Panc1 (cell line): ENCODE measurements at regions not wholly inside any gene's neighbourhood (a gene's known extent, or its start where the extent isn't known, plus 50 kb on each side); places are given as distances from the start of the nearest gene placed in this dataset.

Experiments
- POLR2AphosphoS5 ChIP-seq: IDR thresholded peaks from 2 replicates; pipeline ENCODE4 v1.6.1; 2012; ENCODE audit warnings: mild to moderate bottlenecking, low read depth, low read length, moderate library complexity
- SIN3A ChIP-seq: IDR thresholded peaks from 2 replicates; pipeline ENCODE4 v1.6.1; 2012; ENCODE audit warnings: low read depth, mild to moderate bottlenecking, low read length, moderate library complexity, borderline replicate concordance; ENCODE audit not compliant: insufficient read depth
- TCF7L2 ChIP-seq: IDR thresholded peaks from 2 replicates; pipeline ENCODE4 v1.6.1; 2011; ENCODE audit warnings: mild to moderate bottlenecking, low read depth, low read length, inconsistent platforms
- TF ChIP-seq, protein P1 (sequence below), 2 experiments: IDR thresholded peaks; 2 replicates each; pipeline ENCODE4 v1.6.1; 2011 to 2012; ENCODE audit warnings: low read depth in 2 of 2, control low read depth in 1 of 2, low read length in 1 of 2, mild to moderate bottlenecking in 1 of 2, moderate library complexity in 1 of 2; ENCODE audit not compliant: insufficient read depth in 1 of 2
- TF ChIP-seq, protein P2 (sequence below): fragments of 450-650 bp; IDR thresholded peaks from 2 replicates; pipeline ENCODE4 v1.5.1; 2017; ENCODE audit warnings: mild to moderate bottlenecking

DNA sequence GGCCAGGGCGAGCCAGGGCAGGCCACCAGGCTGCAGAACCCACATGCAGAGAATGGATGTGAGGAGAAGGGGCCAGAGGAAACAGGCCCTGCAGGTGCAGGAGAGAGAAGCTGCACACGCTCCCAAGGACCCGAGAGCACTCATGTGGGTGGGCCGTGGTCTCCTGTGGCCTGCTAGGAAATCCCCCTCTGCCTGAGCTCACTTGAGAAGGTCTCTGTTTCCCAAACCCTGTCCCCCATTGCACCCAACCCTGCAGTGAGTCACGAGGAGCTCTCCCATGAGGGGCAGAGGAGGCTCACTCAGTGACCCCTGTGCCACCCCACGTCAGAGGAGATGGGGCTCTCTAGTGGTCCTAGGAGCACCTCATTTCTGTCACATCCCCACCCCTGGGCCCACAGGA, 111.1 kb downstream of the KLF13 start:
- TF ChIP-seq, protein P1, sequence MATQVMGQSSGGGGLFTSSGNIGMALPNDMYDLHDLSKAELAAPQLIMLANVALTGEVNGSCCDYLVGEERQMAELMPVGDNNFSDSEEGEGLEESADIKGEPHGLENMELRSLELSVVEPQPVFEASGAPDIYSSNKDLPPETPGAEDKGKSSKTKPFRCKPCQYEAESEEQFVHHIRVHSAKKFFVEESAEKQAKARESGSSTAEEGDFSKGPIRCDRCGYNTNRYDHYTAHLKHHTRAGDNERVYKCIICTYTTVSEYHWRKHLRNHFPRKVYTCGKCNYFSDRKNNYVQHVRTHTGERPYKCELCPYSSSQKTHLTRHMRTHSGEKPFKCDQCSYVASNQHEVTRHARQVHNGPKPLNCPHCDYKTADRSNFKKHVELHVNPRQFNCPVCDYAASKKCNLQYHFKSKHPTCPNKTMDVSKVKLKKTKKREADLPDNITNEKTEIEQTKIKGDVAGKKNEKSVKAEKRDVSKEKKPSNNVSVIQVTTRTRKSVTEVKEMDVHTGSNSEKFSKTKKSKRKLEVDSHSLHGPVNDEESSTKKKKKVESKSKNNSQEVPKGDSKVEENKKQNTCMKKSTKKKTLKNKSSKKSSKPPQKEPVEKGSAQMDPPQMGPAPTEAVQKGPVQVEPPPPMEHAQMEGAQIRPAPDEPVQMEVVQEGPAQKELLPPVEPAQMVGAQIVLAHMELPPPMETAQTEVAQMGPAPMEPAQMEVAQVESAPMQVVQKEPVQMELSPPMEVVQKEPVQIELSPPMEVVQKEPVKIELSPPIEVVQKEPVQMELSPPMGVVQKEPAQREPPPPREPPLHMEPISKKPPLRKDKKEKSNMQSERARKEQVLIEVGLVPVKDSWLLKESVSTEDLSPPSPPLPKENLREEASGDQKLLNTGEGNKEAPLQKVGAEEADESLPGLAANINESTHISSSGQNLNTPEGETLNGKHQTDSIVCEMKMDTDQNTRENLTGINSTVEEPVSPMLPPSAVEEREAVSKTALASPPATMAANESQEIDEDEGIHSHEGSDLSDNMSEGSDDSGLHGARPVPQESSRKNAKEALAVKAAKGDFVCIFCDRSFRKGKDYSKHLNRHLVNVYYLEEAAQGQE (IDR thresholded peaks at IDR 0.05; ENCODE audit: insufficient read depth in 1 of 2, low read depth in 2 of 2, low read length in 1 of 2) = no peak
- TF ChIP-seq, protein P2, sequence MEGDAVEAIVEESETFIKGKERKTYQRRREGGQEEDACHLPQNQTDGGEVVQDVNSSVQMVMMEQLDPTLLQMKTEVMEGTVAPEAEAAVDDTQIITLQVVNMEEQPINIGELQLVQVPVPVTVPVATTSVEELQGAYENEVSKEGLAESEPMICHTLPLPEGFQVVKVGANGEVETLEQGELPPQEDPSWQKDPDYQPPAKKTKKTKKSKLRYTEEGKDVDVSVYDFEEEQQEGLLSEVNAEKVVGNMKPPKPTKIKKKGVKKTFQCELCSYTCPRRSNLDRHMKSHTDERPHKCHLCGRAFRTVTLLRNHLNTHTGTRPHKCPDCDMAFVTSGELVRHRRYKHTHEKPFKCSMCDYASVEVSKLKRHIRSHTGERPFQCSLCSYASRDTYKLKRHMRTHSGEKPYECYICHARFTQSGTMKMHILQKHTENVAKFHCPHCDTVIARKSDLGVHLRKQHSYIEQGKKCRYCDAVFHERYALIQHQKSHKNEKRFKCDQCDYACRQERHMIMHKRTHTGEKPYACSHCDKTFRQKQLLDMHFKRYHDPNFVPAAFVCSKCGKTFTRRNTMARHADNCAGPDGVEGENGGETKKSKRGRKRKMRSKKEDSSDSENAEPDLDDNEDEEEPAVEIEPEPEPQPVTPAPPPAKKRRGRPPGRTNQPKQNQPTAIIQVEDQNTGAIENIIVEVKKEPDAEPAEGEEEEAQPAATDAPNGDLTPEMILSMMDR = no peak
- no peak for TF ChIP-seq POLR2AphosphoS5
- no peak for TF ChIP-seq TCF7L2
- TF ChIP-seq SIN3A = no peak
